Stomach (tissue), 4 donors: ENCODE measurements at regions not wholly inside any gene's neighbourhood (a gene's known extent, or its start where the extent isn't known, plus 50 kb on each side); places are given as distances from the start of the nearest gene placed in this dataset.
"Not testable (repeated sequence)": the region's sequence is repeated elsewhere in the genome, so short reads cannot be mapped to it uniquely, and the experiment has no call there.

Experiments
- EP300 ChIP-seq: sonication (generic); formaldehyde crosslinking; IDR thresholded peaks from one replicate; pipeline ENCODE4 v1.6.1; 2017; ENCODE audit warnings: antibody characterized with exemption
- POLR2A ChIP-seq, 4 donors: fragments of 450-650 bp; IDR thresholded peaks; one replicate each; pipeline ENCODE4 v1.6.1; 2016; ENCODE audit warnings: antibody characterized with exemption in 4 of 4, control low read depth in 2 of 4, mild to moderate bottlenecking in 1 of 4, moderate library complexity in 1 of 4
- POLR2AphosphoS5 ChIP-seq, 3 donors: sonication (generic); formaldehyde crosslinking; IDR thresholded peaks; one replicate each; pipeline ENCODE4 v1.6.1; 2016; ENCODE audit warnings: antibody characterized with exemption in 3 of 3
- TF ChIP-seq, protein P1 (sequence below), 7 experiments: fragments of 450-650 bp in 4 of 7; fragments of 200-600 bp in 3 of 7; sonication (generic) in 3 of 7; IDR thresholded peaks; one replicate each; pipeline ENCODE4 v1.5.1; 2016 to 2019; ENCODE audit warnings: antibody characterized with exemption in 7 of 7, control low read depth in 2 of 7, mild to moderate bottlenecking in 1 of 7

DNA sequence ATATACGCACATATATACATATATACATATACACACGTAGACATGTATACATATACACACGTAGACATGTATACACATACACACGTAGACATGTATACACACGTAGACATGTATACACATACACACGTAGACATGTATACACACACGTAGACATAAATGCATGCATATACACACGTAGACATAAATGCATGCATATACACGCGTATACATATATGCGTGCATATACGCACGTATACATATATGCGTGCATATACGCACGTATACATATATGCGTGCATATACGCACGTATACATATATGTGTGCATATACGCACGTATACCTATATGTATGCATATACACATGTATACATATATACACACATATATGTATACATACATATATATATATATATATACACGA, 114.9 kb upstream of the XIST start:
- TF ChIP-seq POLR2AphosphoS5 (IDR thresholded peaks at IDR 0.05); EP300; POLR2A (IDR thresholded peaks at IDR 0.05): not testable (repeated sequence)
- TF ChIP-seq, protein P1, sequence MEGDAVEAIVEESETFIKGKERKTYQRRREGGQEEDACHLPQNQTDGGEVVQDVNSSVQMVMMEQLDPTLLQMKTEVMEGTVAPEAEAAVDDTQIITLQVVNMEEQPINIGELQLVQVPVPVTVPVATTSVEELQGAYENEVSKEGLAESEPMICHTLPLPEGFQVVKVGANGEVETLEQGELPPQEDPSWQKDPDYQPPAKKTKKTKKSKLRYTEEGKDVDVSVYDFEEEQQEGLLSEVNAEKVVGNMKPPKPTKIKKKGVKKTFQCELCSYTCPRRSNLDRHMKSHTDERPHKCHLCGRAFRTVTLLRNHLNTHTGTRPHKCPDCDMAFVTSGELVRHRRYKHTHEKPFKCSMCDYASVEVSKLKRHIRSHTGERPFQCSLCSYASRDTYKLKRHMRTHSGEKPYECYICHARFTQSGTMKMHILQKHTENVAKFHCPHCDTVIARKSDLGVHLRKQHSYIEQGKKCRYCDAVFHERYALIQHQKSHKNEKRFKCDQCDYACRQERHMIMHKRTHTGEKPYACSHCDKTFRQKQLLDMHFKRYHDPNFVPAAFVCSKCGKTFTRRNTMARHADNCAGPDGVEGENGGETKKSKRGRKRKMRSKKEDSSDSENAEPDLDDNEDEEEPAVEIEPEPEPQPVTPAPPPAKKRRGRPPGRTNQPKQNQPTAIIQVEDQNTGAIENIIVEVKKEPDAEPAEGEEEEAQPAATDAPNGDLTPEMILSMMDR (IDR thresholded peaks at IDR 0.05): not testable (repeated sequence)
